ENCODE measurements at regions not wholly inside any gene's neighbourhood (a gene's known extent, or its start where the extent isn't known, plus 50 kb on each side); places are given as distances from the start of the nearest gene placed in this dataset.

DNA sequence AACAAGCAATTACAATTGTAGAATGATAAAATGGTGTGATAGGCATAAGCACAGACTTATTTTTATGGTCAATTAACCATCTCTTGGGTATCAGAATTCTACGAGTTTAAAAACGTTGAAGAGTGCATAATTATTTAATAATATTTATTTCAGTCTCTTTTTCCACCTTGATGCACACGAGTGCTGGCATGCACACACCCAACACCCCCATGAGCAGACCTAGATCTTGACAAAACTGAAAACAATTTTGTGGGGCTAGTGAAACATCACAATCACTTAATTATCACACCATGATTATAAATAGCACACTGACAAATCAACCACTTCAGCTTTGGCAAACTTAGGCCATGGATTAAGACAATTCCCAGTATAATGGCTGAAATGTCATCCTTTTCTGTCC is 61.0 kb upstream of the RFC3 start:
- DNase-seq (ENCODE audit: low spot score) (no peak), ATAC-seq (ENCODE audit: low FRiP score) (no peak)
- TF ChIP-seq, protein P1, sequence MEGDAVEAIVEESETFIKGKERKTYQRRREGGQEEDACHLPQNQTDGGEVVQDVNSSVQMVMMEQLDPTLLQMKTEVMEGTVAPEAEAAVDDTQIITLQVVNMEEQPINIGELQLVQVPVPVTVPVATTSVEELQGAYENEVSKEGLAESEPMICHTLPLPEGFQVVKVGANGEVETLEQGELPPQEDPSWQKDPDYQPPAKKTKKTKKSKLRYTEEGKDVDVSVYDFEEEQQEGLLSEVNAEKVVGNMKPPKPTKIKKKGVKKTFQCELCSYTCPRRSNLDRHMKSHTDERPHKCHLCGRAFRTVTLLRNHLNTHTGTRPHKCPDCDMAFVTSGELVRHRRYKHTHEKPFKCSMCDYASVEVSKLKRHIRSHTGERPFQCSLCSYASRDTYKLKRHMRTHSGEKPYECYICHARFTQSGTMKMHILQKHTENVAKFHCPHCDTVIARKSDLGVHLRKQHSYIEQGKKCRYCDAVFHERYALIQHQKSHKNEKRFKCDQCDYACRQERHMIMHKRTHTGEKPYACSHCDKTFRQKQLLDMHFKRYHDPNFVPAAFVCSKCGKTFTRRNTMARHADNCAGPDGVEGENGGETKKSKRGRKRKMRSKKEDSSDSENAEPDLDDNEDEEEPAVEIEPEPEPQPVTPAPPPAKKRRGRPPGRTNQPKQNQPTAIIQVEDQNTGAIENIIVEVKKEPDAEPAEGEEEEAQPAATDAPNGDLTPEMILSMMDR (IDR thresholded peaks at IDR 0.05): no peak

DNA sequence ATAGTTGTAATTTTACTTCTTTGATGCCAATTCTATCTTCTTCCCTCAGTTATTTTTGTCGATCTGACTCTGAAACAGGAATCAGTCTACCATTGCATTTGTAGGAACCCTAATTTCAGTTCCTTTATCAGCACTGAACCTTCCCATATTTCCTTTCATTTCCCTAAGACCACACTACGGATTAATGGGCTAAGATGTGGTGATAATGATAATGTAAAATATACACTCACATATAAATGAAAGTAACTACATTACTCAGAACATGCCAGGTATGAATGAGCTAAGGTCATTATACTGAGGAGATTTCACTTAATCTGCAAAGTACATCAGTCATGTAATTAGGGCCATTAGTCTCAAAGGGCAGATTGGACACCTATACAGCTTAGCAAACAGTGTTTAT is 60.2 kb upstream of the RFC3 start:
- DNase-seq (ENCODE audit: low spot score): no peak
- no peak for ATAC-seq (ENCODE audit: low FRiP score)
- TF ChIP-seq, protein P1 (IDR thresholded peaks at IDR 0.05): no peak

DNA sequence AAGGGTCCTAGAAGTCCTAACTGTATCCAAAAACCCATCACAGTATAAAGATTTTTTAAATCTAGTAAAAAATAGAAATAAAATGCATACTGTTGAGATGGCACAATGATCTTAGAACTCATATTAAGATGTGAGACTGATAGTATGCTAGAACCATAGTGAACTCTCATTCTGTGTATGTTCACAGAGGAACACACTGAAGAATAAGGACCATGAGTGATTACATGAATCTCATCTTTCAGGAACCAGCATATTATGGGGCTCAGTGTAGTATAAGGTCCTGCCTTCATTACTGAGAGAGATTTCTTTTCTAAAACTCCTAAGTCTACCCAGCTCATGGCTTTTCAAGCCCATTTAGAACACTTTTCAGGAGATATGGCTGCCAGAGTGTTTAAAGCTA is 59.8 kb upstream of the RFC3 start:
- DNase-seq (ENCODE audit: low spot score) (no peak), ATAC-seq (ENCODE audit: low FRiP score) (no peak)
- TF ChIP-seq, protein P1 (IDR thresholded peaks at IDR 0.05): no peak

DNA sequence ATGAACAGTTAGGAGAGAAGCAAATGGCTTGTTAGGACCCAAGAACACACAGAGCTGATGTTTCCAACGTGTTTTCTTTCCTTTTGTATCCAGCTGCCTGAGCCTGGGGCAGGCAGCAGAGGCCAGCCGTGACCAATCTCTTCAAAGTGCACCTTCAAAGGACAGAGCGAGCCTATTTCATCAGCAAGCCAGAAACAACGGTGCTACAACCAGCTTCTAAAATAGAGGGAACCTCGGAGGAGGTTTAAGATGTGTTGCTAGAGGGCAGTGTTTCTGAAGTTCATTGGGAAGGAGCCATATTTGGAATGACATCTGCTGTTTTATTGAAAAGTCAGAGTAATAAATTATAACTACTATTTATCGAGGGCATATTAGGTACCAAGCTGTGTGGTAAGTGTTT is 56.2 kb upstream of the RFC3 start:
- TF ChIP-seq, protein P1 (IDR thresholded peaks at IDR 0.05): no peak
- no peak for ATAC-seq (ENCODE audit: low FRiP score)
- no peak for DNase-seq (ENCODE audit: low spot score)

DNA sequence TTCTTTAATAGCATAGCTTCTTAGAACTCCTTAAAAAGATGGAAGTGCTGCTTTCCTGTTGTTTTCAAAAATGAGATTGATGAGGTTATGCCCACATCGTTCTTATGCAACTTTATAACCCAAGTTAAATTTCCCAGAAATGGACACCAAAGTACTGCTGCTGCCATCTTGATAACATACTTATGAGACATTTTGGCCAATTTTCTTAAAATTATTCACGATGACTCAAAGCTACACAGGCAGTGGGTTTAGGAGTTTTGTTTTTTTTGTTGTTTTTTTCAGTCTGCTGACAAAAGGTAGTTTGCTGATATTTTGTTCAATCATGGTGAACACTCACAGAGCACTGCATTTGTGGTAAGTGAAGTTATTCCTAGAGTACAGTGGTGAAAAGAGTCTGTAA is 54.9 kb upstream of the RFC3 start:
- TF ChIP-seq, protein P1 (IDR thresholded peaks at IDR 0.05): no peak
- ATAC-seq (ENCODE audit: low FRiP score) (no peak), DNase-seq (ENCODE audit: low spot score) (no peak)

DNA sequence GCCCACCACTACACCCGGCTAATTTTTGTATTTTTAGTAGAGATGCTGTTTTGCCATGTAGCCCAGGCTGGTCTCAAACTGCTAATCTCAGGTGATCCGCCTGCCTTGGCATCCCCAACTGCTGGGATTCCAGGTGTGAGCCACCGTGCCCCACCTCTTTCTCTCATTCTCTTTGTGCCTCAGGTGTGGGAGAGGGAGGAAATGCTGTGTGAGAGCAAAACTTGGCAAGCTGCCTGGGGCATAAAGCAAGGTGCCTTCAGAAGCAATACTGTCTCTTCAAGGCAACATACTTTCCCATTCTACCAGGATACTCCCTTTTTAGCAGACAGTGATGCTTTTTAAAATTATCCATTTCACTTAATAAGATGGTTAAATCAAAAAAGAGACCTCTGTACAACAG is 53.2 kb upstream of the RFC3 start:
- TF ChIP-seq, protein P1 (IDR thresholded peaks at IDR 0.05): no peak
- DNase-seq (ENCODE audit: low spot score): no peak
- ATAC-seq (ENCODE audit: low FRiP score): no peak

DNA sequence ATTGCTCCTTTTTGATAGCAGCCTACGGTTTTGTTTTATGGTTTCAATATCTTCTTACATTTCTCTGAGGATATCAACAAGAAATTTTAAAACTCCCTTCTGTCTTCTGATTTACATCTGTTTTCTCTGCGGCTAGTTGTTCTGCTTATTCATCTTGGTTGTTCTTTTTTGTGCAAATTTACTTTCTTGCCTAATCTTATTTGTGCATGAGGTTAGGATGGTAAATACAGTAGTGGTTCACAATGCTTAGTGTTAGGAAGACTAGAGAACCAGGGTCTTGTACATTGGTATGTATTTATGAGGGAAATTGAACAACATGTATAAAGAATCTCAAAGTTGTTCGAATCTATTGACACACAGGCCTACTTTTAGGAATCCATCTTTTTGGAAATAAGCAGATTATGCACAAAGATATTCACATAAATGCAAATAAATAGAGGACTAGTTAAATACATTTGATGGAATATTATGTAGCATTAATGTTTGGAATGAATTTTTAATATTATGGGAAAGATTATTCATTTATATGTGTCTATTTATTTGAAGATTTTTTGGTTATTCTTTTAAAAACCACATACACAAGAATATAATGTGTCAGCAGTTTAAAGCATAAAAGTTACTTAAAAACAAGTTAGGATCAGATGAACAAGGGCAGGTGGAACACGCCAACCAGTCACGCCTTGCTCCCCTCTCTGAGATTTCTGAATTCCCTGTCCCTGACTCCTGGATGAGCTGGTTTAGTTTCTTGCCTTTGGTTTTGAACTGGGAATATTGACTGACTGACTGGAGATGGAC is 51.4 kb upstream of the RFC3 start:
- DNase-seq (ENCODE audit: low spot score): no peak
- TF ChIP-seq, protein P1 (IDR thresholded peaks at IDR 0.05): no peak
- ATAC-seq (ENCODE audit: low FRiP score): no peak

All from omental fat pad (tissue), 3 donors.